H1 (cell line): ENCODE measurements at regions not wholly inside any gene's neighbourhood (a gene's known extent, or its start where the extent isn't known, plus 50 kb on each side); places are given as distances from the start of the nearest gene placed in this dataset.

ENCODE experiments used
- POLR2A ChIP-seq, 2 experiments: IDR thresholded peaks; 1 replicate in 1 of 2; 2 replicates in 1 of 2; pipeline ENCODE4 v1.6.1; 2011; ENCODE audit warnings: low read depth in 2 of 2, low read length in 2 of 2, mild to moderate bottlenecking in 2 of 2; ENCODE audit errors: control extremely low read depth in 1 of 2
- RAD21 ChIP-seq, 2 experiments: IDR thresholded peaks in 1 of 2; conservative IDR thresholded peaks in 1 of 2; 2 replicates each; pipeline ENCODE4 v1.6.1; 2011; ENCODE audit warnings: low read depth in 2 of 2, low read length in 2 of 2, improper control_type of control experiment in 1 of 2, inconsistent platforms in 1 of 2, mild to moderate bottlenecking in 1 of 2, moderate library complexity in 1 of 2

GRCh38 chr7:118076564-118076963 is 107.4 kb upstream of the LSM8 start:
- TF ChIP-seq POLR2A (IDR thresholded peaks at IDR 0.05; ENCODE audit: control extremely low read depth in 1 of 2, low read depth in 2 of 2, low read length in 2 of 2), result no peak
- no peak for TF ChIP-seq RAD21 (IDR thresholded peaks at IDR 0.05 in 1 of 2, conservative IDR thresholded peaks at IDR 0.05 in 1 of 2; ENCODE audit: low read depth in 2 of 2, low read length in 2 of 2)
